Breast epithelium (tissue), 4 donors: ENCODE measurements at regions not wholly inside any gene's neighbourhood (a gene's known extent, or its start where the extent isn't known, plus 50 kb on each side); places are given as distances from the start of the nearest gene placed in this dataset.
"Not testable (repeated sequence)": the region's sequence is repeated elsewhere in the genome, so short reads cannot be mapped to it uniquely, and the experiment has no call there.

Experiments used
- DNase-seq, 2 donors: peaks; one replicate each; pipeline ENCODE4 v3.0.0-alpha.2; 2019; ENCODE audit warnings: low spot score in 2 of 2
- H3K27ac ChIP-seq, 2 donors: fragments of 200-600 bp; sonication (generic) in 1 of 2; one replicate each; pipeline ENCODE4 v1.5.1; 2016 to 2019; ENCODE audit warnings: mild to moderate bottlenecking in 1 of 2
- H3K27me3 ChIP-seq, 2 donors: fragments of 200-600 bp; sonication (generic) in 1 of 2; one replicate each; pipeline versions ENCODE4 v1.5.1 to v1.6.0; 2017 to 2019; ENCODE audit warnings: control low read depth in 1 of 2, mild to moderate bottlenecking in 1 of 2
- H3K36me3 ChIP-seq: fragments of 200-600 bp; one replicate; pipeline ENCODE4 v1.5.1; 2019
- H3K4me1 ChIP-seq, 2 donors: fragments of 200-600 bp; sonication (generic); one replicate each; pipeline ENCODE4 v1.5.1; 2016 to 2019; ENCODE audit warnings: control low read depth in 1 of 2
- H3K4me3 ChIP-seq, 3 donors: fragments of 200-600 bp; sonication (generic); 1 replicate in 2 of 3; 2 replicates in 1 of 3; pipeline ENCODE4 v1.5.1; 2016 to 2019; ENCODE audit warnings: mild to moderate bottlenecking in 3 of 3, moderate library complexity in 2 of 3
- H3K9me3 ChIP-seq, 2 donors: fragments of 200-600 bp; sonication (generic) in 1 of 2; one replicate each; pipeline ENCODE4 v1.5.1; 2016 to 2019; ENCODE audit warnings: control low read depth in 1 of 2
- POLR2A ChIP-seq: fragments of 450-650 bp; IDR thresholded peaks from one replicate; pipeline ENCODE4 v1.6.1; 2016; ENCODE audit warnings: antibody characterized with exemption, mild to moderate bottlenecking, moderate library complexity
- POLR2AphosphoS5 ChIP-seq, 3 donors: sonication (generic); formaldehyde crosslinking; IDR thresholded peaks; one replicate each; pipeline ENCODE4 v1.6.1; 2017; ENCODE audit warnings: antibody characterized with exemption in 3 of 3
- intact Hi-C: fragments of 100-400 bp; cut with DNase I; formaldehyde crosslinking; loops from one replicate; pipeline ENCODE4 v1.15.1; 2023; ENCODE audit warnings: low total_unique reads
- TF ChIP-seq, protein P1 (sequence below), 3 donors: fragments of 450-650 bp; IDR thresholded peaks; one replicate each; pipeline ENCODE4 v1.5.1; 2016 to 2017; ENCODE audit warnings: antibody characterized with exemption in 3 of 3, mild to moderate bottlenecking in 3 of 3, moderate library complexity in 3 of 3

DNA sequence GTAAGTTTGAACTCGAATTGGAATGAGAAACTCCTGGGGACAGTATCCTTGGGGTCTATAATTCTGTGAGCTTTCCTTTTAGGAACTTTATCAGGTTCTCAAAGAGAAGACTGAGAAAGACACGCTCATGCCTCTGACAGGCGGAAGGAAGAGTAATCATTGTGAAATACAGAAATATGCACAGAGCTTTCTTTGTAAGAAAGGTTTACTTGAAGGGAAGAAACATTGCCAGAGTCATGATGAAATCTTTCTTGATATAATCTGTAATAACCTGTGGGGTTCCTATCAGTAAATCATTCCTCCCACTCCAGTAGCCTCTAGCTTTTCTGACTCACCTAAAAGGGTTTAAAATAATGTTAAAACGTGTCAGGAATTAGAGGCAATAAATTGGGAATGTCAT, 83.6 kb upstream of the CCDC39 start:
- Histone ChIP-seq H3K27me3 (no peaks in the 10 kb centered on the region), H3K4me3 (no peak overlapping the region), H3K27ac (peak overlapping the region; percentile 9 to 15), H3K36me3 (no peaks in the 10 kb centered on the region), H3K9me3 (peaks cover 6% of the 10 kb centered on the region in 2 donors), H3K4me1 (no peaks in the 10 kb centered on the region)
- DNase-seq, result no peak
- intact Hi-C loops, result no loop called here
- TF ChIP-seq POLR2A (no peak), POLR2AphosphoS5 (IDR thresholded peaks at IDR 0.05) (no peak)
- TF ChIP-seq, protein P1, sequence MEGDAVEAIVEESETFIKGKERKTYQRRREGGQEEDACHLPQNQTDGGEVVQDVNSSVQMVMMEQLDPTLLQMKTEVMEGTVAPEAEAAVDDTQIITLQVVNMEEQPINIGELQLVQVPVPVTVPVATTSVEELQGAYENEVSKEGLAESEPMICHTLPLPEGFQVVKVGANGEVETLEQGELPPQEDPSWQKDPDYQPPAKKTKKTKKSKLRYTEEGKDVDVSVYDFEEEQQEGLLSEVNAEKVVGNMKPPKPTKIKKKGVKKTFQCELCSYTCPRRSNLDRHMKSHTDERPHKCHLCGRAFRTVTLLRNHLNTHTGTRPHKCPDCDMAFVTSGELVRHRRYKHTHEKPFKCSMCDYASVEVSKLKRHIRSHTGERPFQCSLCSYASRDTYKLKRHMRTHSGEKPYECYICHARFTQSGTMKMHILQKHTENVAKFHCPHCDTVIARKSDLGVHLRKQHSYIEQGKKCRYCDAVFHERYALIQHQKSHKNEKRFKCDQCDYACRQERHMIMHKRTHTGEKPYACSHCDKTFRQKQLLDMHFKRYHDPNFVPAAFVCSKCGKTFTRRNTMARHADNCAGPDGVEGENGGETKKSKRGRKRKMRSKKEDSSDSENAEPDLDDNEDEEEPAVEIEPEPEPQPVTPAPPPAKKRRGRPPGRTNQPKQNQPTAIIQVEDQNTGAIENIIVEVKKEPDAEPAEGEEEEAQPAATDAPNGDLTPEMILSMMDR (IDR thresholded peaks at IDR 0.05), result no peak

DNA sequence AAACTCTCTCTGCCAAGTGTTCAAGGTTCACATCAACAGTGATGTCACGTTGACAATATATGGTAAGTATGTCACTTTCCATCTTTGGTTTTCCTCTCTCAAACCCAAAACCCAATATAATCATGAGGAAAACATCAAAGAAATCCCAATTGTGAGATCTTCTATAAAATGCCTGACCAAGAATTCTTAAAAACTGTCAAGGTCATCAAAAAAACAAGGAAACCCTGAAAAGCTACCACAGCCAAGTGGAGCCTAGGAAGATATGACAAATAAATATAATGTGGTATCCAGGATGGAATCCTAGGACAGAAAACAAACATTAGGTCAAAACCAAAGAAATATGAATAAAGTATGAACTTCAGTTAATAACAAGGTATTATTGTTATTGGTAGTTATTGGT, 85.2 kb upstream of the CCDC39 start:
- intact Hi-C loops, result no loop called here
- Histone ChIP-seq H3K27me3 (no peaks in the 10 kb centered on the region), H3K4me3 (no peak overlapping the region), H3K4me1 (no peaks in the 10 kb centered on the region), H3K27ac (no peak overlapping the region), H3K9me3 (peaks cover 0 to 6% of the 10 kb centered on the region in 2 donors), H3K36me3 (no peaks in the 10 kb centered on the region)
- TF ChIP-seq POLR2AphosphoS5 (IDR thresholded peaks at IDR 0.05) (no peak), POLR2A (no peak)
- TF ChIP-seq, protein P1 (IDR thresholded peaks at IDR 0.05), result no peak
- DNase-seq, result no peak

DNA sequence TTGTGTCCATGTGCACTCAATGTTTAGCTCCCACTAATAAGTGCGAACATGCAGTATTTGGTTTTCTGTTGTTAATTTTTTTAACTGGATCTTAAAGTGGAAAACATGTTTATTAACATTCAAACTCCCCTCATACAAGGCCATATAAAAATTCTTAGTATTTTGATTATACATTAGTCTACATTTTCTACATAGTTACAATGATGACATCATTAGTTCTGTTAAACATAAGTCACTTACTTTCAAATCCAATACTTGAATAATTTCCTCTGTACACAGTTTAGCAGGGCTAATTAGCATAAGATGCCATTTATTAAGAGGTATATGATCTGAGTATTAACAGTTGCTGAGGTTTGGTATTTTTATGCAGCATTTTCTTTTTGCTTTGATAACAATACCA, 91.3 kb upstream of the CCDC39 start:
- Histone ChIP-seq H3K9me3 (peaks cover 6 to 7% of the 10 kb centered on the region in 2 donors), H3K4me3 (no peak overlapping the region), H3K27ac (no peak overlapping the region), H3K27me3 (no peaks in the 10 kb centered on the region), H3K4me1 (no peaks in the 10 kb centered on the region), H3K36me3 (no peaks in the 10 kb centered on the region)
- TF ChIP-seq POLR2AphosphoS5 (IDR thresholded peaks at IDR 0.05), result no peak
- TF ChIP-seq, protein P1 (IDR thresholded peaks at IDR 0.05), result no peak
- no peak for TF ChIP-seq POLR2A
- intact Hi-C loops, result no loop called here
- DNase-seq, result no peak

DNA sequence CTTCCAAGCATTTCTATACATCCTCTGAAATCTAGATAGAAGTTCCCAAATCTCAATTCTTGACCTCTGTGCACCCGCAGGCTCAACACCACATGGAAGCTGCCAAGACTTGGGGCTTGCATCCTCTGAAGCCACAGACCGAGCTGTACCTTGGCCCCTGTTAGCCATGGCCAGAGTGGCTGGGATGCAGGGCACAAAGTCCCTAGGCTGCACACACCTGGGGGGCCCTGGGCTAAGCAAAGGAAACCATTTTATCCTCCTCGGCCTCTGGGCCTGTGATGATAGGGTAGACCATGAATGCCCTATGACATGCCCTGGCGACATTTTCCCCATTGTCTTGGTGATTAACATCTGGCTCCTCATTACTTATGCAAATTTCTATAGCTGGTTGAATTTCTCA, 97.1 kb upstream of the CCDC39 start:
- H3K36me3 ChIP-seq, result no peaks in the 10 kb centered on the region
- no peak overlapping the region for H3K4me3 ChIP-seq
- intact Hi-C loops, result no loop called here
- DNase-seq, result no peak
- no peaks in the 10 kb centered on the region for H3K27me3 ChIP-seq
- H3K9me3 ChIP-seq, result peaks cover 39 to 60% of the 10 kb centered on the region in 2 donors
- H3K4me1 ChIP-seq, result no peaks in the 10 kb centered on the region
- TF ChIP-seq POLR2A (no peak), POLR2AphosphoS5 (IDR thresholded peaks at IDR 0.05) (no peak)
- TF ChIP-seq, protein P1 (IDR thresholded peaks at IDR 0.05), result no peak
- H3K27ac ChIP-seq, result no peak overlapping the region

DNA sequence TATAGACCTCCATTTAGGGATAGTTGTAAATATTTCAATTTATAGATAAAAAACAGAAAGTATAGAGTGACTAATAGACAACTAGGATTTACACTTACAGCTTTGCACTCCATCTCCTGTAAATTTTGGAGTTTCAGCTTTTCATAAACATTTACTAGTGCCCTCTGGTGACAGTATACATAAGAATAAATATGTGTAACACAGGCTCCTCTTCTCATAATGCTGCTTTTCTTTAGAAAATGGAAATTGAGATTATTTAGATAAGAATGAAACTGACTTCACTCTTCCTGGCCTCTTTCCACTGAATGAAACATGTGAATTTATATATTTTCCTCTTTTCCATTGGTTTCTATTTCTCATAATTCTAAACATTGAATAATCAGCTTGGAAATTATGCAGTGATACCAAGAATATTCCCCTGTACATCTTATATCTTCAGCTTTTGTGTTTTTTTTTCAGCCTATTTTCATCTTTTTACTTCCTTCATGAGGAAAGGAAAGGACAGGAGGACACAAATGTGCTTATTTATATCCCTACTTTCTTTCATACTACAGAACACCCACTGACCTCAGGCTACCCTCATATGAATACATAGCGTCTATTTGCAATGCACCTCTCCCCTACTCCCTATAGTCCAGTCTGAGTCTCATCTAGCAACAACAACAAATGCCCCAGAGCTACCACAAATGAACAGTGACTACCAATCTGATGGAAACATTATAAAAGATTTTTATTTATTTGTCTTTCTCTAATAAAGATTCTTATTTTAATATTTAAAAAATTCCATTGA, 103.1 kb upstream of the CCDC39 start:
- no peak for TF ChIP-seq POLR2A
- no peak for TF ChIP-seq POLR2AphosphoS5 (IDR thresholded peaks at IDR 0.05)
- TF ChIP-seq, protein P1 (IDR thresholded peaks at IDR 0.05), result no peak
- Histone ChIP-seq H3K27ac (no peak overlapping the region), H3K4me1 (no peaks in the 10 kb centered on the region), H3K4me3 (no peak overlapping the region), H3K27me3 (no peaks in the 10 kb centered on the region), H3K36me3 (no peaks in the 10 kb centered on the region), H3K9me3 (peaks cover 19 to 36% of the 10 kb centered on the region in 2 donors)
- intact Hi-C loops, result no loop called here
- no peak for DNase-seq

DNA sequence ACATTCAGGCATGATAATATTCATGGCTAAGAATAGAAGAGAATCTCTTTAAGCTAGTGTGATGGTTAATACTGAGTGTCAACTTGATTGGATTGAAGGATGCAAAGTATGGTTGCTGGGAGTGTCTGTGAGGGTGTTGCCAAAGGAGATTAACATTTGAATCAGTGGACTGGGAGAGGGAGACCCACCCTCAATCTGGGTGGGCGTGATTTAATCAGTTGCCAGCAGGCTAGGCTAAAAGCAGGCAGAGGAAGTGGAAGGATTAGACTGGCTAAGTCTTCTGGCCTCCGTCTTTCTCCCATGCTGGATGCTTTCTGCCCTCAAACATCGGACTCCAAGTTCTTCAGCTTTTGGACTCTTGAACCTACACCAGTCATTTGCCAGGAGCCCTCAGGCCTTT, 106.9 kb upstream of the CCDC39 start:
- intact Hi-C loops, H3K4me1 ChIP-seq, DNase-seq: not testable (repeated sequence)

More for the DNA sequence above, 106.9 kb upstream of the CCDC39 start:
- not testable (repeated sequence) for H3K9me3 ChIP-seq, H3K4me3 ChIP-seq, H3K27ac ChIP-seq, H3K27me3 ChIP-seq, H3K36me3 ChIP-seq
